Fibroblast of peridontal ligament (primary cell): ENCODE measurements at regions not wholly inside any gene's neighbourhood (a gene's known extent, or its start where the extent isn't known, plus 50 kb on each side); places are given as distances from the start of the nearest gene placed in this dataset.

ENCODE experiments used
- DNase-seq: peaks from one replicate; pipeline ENCODE4 v3.0.0-alpha.2; 2010; ENCODE audit errors: extremely low read depth

DNA sequence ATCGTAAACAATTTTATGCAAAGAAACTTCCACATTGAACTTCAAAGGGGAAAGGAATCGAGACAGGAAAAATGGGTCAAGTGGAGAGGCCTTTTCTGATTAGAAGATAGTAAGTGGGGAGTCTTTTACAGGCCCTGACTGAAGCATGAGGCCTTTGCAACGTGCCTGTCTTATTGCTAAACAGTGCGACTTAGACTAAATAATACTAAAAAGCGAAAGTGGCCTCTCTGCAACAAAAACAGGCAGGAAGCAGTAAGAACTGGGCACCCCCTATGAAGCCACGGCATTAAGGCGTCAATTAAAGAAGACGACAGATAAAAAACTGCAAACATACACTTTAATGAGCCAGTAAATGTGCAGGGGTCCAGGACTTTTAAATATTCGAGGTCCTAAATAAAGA, 283.4 kb upstream of the GRIP1 start:
- DNase-seq = no peak

DNA sequence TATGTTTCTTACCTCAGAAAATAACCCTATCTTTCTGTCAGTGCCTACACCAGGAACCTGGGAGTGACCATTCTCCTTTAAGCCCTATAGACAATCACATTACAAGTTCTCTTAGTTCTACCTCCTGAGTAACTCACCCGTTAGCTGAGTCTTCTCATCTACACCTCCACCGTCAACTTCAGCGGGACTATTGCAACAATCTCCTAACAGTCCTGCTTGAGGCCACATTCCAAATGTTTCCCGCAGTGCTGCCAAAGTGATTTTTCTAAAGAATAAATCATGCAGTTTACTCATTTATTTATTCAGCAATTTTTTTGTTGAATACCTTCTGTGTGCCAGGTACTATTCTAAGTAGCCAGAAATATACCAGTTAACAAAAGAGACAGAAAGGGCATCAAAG, 285.0 kb upstream of the GRIP1 start:
- no peak for DNase-seq

DNA sequence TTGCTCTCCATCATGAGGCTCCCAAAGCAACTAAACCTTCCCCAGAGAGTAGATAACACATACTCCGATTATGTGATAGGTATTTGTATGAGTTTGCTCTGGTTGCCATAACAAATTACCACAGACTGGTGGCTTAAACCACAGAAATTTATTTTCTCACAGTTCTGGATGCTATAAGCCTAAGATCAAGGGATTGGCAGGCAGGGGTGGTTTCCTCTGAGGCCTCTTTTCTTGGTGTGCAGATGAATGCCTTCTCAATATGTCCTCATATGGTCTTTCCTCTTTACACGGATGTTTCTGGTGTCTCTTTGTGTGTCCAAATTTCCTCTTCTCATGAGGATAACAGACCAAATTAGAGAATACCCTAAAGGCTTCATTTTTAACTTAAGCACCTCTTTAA, 285.8 kb upstream of the GRIP1 start:
- DNase-seq = no peak

DNA sequence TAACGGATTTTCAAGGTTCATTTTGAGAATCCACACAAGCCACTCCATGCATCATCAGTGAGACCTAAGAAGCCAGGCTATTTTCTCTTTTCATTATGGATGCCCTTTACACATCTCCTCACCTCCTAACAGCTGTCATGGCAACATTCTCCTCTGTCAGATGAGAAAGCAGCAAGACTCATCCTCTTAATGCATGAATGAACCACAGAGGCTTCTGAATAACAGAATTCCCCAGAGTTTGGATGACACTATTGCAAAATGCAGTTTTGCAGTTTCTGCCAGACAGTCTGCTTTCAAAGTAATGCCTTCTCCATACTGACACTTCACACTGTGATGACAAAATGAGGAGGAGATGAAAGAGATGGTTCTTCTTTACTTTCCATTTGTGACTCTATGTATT, 286.7 kb upstream of the GRIP1 start:
- DNase-seq = no peak

DNA sequence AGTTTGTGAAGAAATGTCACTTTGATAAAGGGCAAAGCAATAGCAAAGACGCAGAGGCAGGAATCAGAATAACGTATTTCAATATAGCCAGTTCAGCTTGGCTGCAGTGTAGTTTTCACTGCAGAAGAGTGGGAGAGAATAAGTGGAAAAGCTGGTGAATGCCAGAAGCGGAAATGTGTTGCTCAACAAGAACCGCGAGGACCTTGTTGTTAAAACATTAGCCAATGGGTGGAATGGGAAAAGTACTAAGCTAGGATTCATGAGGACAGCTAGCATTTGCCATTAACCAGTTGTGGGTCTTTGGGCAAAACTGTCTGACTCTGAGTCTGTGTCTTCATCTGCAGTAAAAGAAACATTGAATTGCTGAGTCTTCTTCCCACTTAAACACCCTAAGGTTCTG, 292.9 kb upstream of the GRIP1 start:
- DNase-seq = no peak

DNA sequence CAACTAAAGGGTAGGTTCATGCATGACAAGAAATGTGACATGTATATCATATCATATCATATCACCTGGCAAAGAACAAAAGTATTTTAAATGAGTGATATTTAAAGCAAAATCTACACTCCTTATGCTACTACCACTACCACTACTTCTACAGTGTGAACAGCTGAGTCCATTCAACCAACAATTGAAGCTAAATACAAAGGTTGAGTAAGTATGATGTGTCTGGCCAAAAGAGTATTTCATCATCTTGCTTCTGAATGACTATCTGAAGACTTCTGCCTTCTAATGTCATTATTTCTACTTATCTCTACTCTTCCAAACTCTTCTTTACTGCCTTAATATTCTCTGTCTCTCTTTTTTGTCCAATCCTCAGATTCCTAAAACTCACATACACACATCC, 292.6 kb upstream of the CAND1 start:
- DNase-seq = no peak

DNA sequence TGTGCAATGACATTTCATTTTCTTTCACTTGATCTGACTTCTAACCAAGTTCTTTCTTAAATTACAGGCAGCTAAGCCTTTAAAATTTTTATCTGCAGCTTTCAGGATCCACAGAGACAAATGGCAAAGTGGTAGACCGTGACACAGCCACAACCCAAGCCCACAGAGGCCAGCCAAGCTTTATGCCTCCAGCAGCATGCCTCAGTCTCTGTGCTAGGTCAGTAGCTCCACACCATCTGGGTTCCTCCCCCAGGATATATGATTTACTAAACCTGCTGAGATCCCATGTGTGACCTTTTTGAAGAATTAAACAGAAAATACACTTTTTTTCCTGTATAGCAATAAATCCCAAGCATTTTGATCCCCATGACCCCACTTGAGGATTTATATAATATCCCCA, 290.4 kb upstream of the CAND1 start:
- no peak for DNase-seq

DNA sequence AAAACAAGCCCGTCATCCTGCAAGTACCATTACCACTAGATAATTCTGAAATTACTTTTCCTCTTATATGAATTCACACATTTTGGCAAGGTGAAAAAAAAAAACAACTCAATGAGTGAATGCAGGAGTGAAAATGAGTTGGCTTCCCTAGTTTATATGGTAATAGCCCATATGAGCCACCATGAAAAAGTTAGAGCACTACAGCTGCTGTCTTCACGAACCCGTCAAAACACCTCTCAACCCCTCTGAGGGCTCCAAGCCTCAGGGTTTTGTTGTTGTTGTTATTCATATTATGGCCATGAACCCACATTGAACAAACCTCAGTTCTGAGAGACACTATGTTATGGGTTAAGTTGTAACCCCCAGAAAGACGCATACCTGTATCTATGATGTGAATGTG, 289.9 kb upstream of the CAND1 start:
- DNase-seq = no peak

DNA sequence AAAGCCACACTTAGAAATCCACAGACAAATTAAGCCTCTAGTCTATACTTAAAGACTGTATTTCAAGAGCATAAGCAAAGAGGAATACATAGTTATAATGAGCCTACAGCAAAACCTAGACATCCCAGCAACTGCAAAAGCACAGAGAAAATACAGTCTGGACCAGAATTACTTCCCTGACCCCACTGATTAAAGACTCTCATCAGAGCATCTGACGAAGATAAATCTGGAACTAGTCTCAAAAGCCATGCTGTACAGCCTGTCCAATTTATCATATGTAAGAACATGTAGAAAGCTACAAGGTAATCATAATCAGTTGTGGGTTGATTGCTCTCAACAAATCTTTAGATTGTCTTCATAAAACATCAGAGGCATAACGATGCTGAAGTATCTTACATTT, 285.1 kb upstream of the CAND1 start:
- no peak for DNase-seq

DNA sequence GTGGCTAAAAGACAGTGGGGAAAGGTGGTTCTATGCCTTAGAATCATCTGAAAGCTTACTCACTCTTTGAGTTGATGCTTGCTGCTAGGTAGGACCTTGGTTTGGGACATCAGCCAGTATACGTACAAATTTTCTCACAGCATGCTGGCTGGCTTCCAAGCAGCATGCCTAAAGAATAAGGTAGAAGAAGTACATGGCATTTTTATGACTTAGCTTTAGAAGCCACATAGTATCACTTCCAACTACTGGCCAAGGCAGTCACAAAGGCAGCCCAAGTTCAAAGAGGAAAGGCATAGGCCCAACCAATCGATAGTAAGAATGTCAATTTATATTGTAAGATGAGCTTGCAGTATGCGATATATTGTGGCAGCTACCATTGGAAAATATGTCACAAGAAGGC, 284.2 kb upstream of the CAND1 start:
- no peak for DNase-seq

DNA sequence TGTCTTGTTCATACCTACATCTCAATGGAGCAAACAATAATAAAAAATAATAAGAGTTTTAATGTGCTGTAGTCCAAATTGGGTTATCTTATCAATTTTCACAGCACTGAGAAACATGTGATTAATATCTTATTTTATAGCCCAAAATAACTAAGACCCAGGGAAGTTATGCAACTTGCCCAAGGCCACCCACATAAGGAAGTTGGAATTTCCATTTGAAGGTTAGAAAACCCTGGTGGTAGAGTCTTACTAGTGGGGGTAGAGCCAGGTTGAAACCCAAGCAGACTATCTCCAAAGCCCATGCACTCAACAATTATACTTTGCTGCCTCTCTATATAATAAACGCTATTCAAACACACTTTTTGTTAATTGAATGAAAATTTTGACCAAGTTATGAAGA, 270.0 kb upstream of the CAND1 start:
- no peak for DNase-seq

DNA sequence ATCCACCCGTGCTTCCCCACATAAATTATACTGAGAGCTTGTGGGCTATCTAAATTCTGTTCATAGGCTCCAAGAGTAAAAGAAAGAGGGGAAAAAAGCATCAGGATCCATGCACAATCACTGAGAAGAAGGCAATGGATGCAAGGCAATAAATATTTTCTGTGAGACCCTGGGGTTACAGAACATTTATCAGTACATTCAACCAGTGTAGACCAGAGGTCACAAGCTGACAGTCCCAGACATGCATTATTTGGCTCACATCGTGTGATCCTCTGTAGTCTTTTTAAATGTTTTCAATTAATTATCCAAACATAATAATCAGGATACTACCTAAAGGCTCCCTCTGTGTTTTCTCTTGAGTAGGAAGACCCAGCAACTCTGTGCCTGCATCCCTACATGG, 267.9 kb upstream of the CAND1 start:
- no peak for DNase-seq

DNA sequence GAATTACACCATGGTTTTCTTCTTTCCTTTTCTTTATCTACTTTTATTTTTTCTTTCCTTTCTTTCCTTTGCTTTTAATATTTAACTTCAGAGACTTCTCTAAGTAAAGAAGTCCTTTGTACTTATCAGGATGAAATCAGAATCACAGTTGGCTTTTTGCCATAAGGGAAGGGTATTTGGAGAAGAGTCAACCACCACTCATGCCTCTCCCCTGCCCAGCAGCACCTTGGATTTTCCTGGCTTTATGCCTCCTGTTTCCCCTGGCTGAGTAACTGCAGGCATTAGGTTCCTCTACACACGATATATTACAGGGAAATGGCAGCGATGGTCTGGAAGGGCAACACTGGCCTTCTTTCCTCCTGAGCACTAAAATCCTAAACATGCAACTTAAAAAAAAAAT, 266.4 kb upstream of the CAND1 start:
- no peak for DNase-seq

DNA sequence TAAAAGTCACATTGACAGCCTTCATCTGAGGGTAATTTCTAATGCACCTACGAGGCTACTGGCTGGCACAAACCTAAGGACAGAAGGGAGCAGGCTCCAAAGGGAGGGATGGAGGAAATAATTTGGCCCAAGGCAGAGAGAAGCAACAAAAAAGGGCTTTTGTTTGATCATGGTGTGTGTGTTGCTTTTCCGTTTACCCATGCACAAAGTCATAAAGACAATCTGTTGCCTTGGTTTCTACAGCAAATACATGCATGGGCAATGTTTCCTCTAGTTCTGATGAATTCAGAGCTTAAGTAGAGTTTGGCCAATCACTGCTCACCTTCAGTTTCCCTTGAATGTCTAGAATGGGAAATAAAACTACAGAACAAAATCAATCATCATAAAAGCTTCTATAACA, 262.5 kb upstream of the CAND1 start:
- DNase-seq = no peak

DNA sequence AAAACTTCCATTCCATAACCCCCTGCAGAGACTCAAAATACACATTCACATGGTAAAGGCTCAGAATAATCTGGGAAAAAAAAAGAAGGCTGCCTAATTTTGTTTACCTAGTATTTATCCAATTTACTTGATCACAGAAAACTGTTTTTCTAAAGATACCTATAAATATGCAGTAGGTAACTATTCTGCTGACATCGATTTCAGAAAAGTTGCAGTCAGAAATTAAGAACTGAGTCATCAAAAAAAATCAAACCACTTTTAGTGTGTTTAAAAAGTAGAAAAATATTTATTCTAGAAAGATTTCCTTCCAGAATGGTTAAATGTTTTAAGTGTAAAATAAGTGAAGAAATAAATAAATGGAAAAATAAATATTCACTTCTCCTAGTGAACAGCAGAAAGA, 254.5 kb upstream of the CAND1 start:
- DNase-seq = no peak

DNA sequence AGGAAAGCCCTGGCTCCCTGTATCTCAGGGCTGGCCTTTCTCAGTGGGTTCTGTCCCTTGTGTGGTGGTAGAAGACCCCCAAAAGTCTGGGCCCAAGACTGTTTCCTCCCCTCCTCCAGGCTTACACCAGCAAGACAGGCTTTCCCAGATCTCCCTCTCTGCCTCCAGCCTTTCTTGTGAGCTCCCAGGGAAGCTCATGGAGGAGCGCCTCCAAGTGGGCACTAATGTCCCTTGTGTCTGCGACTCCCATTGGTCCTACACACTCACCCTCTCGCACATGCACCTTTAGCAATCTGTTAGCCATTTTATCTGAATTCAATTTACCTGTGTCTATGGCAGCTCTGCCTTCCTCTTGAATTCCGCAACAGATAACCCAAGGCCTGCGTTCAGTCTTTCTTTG, 251.1 kb upstream of the CAND1 start:
- no peak for DNase-seq

DNA sequence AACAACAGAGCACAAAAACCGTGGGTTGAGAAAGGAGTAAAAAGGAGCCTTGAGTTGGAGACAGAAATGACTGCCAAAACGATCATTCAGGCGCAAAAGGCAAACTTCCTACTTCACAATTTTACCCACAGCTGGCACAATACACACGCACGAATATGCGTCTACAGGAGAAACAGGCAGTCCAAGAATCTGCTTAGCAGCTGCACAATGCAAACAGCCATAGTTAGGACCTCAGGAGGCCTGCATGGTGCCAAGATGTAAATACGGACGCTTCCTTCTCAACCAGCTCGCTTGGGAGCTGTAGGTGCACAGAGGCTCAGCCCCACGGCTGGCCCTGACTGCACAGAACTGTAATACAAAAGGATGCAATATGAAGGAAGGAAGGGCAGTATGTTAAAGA, 250.1 kb upstream of the CAND1 start:
- DNase-seq = no peak

DNA sequence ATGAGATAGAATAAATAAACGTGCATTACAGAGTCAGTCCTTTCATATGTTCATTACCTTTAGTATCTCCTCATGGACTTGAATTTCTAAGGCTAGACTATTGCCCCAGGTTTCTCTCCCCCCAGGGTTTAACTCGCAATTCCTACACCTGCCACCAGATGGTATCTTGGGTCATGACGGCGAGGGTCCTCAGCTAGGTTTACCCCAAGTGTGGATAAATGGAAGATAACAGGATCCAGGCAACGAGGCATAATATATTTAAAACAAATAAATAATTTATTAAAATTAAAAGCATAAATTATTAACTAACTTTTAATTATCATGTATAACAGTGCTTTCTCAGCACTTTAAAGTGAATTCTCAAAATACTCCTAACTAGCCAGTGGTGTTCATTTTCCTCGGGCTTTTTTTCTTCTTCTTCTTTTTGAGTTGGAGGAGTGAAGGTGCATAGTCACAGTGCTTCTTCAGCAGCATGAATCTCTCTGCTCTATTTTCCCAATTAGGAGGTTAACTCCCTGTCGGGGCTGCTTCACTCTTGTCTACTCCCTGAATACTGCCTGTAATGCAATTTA, 243.5 kb upstream of the CAND1 start:
- DNase-seq = peak; percentile 3

DNA sequence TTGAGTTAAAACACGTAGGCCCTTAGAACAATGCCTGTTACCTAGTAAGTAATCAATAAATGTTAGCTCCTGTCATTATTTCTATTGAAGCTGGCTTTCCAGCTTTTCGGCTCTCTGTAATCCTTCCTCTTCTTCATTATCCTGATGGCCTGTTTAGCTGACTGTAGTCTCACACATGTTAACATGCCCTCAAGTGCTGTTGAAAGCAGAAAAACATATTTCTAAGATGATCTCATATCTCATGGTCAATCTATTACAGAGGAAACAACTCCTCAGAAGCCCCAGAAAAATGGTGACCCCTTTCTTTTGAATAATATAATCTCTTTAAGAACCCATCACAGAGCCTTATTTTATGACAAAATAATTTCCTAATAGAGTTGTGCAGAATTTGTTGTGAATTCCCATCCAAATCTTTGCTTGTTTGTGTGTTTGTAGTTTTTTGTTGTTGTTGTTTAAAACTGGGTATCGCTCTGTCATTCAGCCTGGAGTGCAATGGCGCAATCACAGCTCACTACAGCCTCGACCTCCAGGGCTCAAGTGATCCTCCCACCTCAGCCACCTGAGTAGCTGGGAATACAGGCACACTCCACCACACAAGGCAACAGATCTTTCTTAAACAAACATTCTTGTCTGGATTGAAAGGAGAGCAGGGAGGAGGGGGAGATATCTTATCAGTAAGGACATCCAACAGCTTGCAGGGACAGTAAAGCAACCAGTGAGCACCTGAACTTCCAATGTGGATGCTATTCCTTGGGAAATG, 242.5 kb upstream of the CAND1 start:
- no peak for DNase-seq

DNA sequence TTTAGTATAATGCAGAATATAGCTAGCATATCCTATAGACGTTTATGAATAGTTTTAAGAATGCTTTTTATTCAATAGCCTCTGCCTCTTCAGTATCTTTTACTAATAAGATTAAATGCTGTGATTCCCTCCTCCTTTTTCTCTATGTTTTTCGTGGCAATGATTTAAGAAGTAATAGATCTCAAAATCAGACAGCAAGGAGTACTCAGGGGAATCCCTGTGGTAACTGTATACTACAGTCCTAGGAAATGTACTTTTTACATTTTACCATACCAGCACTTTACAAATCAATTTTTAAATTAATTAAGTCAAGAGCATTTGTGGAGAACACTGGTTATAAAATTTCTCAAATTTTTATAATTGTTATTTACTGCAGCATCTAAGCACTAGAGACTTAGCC, 240.6 kb upstream of the CAND1 start:
- DNase-seq = no peak

DNA sequence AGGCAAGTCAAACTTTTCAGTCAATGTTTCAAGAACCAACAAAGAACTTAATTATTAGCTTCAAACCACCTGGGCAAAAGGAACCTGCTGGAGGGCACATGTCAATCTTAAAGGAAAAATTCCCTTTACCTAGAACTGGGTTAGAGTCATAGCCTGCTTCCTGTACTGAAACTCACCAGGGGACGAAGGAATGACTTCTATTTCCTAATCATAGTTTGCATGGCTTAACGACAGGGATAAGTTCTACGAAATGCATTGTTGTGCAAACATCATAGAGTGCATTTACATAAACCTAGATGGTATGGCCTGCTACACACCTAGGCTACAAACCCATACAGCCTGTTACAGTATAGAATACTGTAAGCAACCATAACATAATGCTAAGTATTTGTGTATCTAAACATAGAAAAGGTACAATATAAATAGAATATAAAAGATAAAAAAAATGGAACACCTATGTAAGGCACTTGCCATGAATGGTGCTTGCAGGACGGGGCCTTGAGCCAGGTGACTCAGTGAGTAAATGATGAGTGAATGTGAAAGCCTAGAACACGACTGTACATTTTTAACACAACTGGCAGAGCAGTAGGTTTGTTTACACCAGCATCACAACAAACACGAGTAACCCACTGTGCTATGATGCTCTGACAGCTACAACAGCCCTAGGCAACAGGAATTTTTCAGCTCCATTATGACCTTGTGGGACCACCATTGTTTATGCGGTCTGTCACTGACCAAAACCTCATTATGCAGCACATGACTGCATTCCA, 234.9 kb upstream of the CAND1 start:
- no peak for DNase-seq

DNA sequence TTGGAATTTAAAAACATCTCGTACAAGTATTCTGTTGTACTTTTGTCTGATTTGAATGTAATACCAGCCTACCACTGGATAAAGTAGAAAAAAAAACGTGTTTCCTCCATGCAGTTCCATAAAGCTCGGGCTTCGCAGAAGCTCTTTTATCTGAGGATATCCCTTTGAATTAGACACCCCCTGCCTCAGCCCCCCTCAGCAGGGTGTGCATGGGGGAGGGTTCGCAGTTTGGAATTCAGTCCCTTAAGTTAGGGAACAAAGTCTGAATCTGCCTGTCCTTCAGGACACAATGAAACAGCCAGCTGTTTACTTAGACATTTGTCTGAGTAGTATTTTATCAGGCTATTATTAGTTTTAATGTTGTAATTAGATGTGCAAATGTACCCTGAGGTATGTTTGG, 234.0 kb upstream of the CAND1 start:
- DNase-seq = no peak

DNA sequence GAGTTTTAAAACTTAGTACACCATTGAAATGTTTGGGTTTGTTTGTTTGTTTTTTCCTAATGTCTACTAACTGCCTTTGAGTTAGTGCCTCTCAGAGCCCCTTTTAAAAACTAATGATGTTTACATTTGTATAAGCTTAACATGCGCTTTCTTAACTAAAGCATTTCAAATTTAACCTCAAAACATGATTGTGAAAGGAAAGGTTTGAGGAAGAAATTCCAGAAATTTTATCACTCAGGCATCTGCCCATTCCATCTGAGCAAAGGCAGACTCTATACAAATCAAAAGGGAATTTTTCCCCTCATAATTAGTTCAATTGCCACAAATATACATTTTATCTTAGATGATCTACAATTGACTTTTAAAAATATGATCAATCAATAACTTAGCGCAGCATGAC, 230.7 kb upstream of the CAND1 start:
- no peak for DNase-seq
